Neural progenitor cell (in vitro differentiated cells): ENCODE measurements at regions not wholly inside any gene's neighbourhood (a gene's known extent, or its start where the extent isn't known, plus 50 kb on each side); places are given as distances from the start of the nearest gene placed in this dataset.

ENCODE experiments used
- CTCF ChIP-seq: fragments of 200-600 bp; sonication (generic); IDR thresholded peaks from 2 replicates; pipeline ENCODE4 v1.5.1; 2017; ENCODE audit warnings: antibody characterized with exemption, mild to moderate bottlenecking
- EZH2 ChIP-seq: fragments of 200-600 bp; sonication (generic); IDR thresholded peaks from 2 replicates; pipeline ENCODE4 v1.6.1; 2017; ENCODE audit warnings: antibody characterized with exemption, mild to moderate bottlenecking, moderate library complexity
- EZH2phosphoT487 ChIP-seq: fragments of 200-600 bp; sonication (generic); IDR thresholded peaks from 2 replicates; pipeline ENCODE4 v1.6.1; 2017; ENCODE audit warnings: antibody characterized with exemption

GRCh38 chr4:112982680-112983079, 66.8 kb upstream of the ANK2 start:
- TF ChIP-seq EZH2: no peak
- peak; percentile 24 for TF ChIP-seq CTCF
- no peak for TF ChIP-seq EZH2phosphoT487
